H1 (cell line): ENCODE measurements at regions not wholly inside any gene's neighbourhood (a gene's known extent, or its start where the extent isn't known, plus 50 kb on each side); places are given as distances from the start of the nearest gene placed in this dataset.

Experiments used
- CTCF ChIA-PET: fragments of 300-600 bp; sonication (Branson Sonifier 250); formaldehyde crosslinking; loops from one replicate; lab custom pipeline; 2021; ENCODE audit not compliant: partially characterized antibody; lab: Charles Lee
- POLR2A ChIA-PET: fragments of 300-600 bp; sonication (Branson Sonifier 250); formaldehyde crosslinking; loops from one replicate; lab custom pipeline; 2021; ENCODE audit warnings: inconsistent platforms; ENCODE audit not compliant: partially characterized antibody; lab: Charles Lee
- DNase-seq, 2 experiments: peaks; one replicate each; pipeline versions ENCODE4 v3.0.0 to v3.0.0-alpha.2; 2010 to 2022; ENCODE audit warnings: low spot score in 2 of 2, low read depth in 1 of 2, mixed read lengths in 1 of 2
- FAIRE-seq: peaks from 2 replicates; lab custom pipeline; 2011; peaks lifted over from hg19 to GRCh38; lab: Jason Lieb, UNC
- H2AFZ ChIP-seq: 2 replicates; pipeline ENCODE4 v1.8.1; 2012; ENCODE audit warnings: low read length, inconsistent platforms
- H2AK5ac ChIP-seq: 2 replicates; pipeline ENCODE4 v1.6.1; 2013; ENCODE audit warnings: low read depth, low read length
- H2BK120ac ChIP-seq: replicated peaks from 2 replicates; pipeline ENCODE3; 2013; ENCODE audit warnings: low read depth, low read length, inconsistent platforms
- H2BK12ac ChIP-seq: 2 replicates; pipeline ENCODE4 v1.6.1; 2013; ENCODE audit warnings: low read depth, low read length
- H2BK15ac ChIP-seq: 2 replicates; pipeline ENCODE4 v1.6.1; 2013; ENCODE audit warnings: low read length
- H2BK20ac ChIP-seq: 2 replicates; pipeline ENCODE4 v1.6.1; 2013; ENCODE audit warnings: low read length
- H2BK5ac ChIP-seq: 2 replicates; pipeline ENCODE4 v1.6.1; 2013; ENCODE audit warnings: low read depth, low read length
- H3K14ac ChIP-seq: 2 replicates; pipeline ENCODE4 v1.6.1; 2013; ENCODE audit warnings: inconsistent platforms; ENCODE audit not compliant: insufficient read length
- H3K18ac ChIP-seq: 2 replicates; pipeline ENCODE4 v1.6.1; 2013; ENCODE audit warnings: low read length; ENCODE audit errors: extremely low read depth
- H3K23ac ChIP-seq: 2 replicates; pipeline ENCODE4 v1.6.1; 2013; ENCODE audit warnings: inconsistent platforms; ENCODE audit not compliant: insufficient read length
- H3K23me2 ChIP-seq: 2 replicates; pipeline ENCODE4 v1.6.1; 2013; ENCODE audit warnings: low read depth, low read length
- H3K27ac ChIP-seq: 2 replicates; pipeline ENCODE4 v1.6.1; 2011; ENCODE audit warnings: low read depth, low read length, inconsistent platforms
- H3K27me3 ChIP-seq, 4 experiments: replicated peaks in 1 of 4; 1 replicate in 1 of 4; 2 replicates in 3 of 4; pipeline versions ENCODE4 v1.6.1 to v1.8.1; 2011 to 2013; ENCODE audit warnings: low read length in 3 of 4, mild to moderate bottlenecking in 3 of 4, inconsistent platforms in 2 of 4, mixed read lengths in 2 of 4, moderate library complexity in 1 of 4; ENCODE audit not compliant: control insufficient read depth in 3 of 4, insufficient read depth in 3 of 4; ENCODE audit errors: extremely low read depth in 1 of 4
- H3K36me3 ChIP-seq, 4 experiments: 2 replicates each; pipeline versions ENCODE4 v1.6.1 to v1.8.1; 2011 to 2013; ENCODE audit warnings: mild to moderate bottlenecking in 4 of 4, low read length in 3 of 4, moderate library complexity in 2 of 4, control low read depth in 1 of 4, inconsistent platforms in 1 of 4; ENCODE audit not compliant: insufficient read depth in 4 of 4, control insufficient read depth in 2 of 4
- H3K4ac ChIP-seq: replicated peaks from 2 replicates; pipeline ENCODE3; 2013; ENCODE audit warnings: low read length, low read depth, mixed read lengths, inconsistent platforms; ENCODE audit not compliant: insufficient read length
- H3K4me1 ChIP-seq, 4 experiments: replicated peaks in 1 of 4; 1 replicate in 1 of 4; 2 replicates in 3 of 4; pipeline versions ENCODE4 v1.6.1 to v1.8.1; 2011 to 2013; ENCODE audit warnings: low read length in 3 of 4, inconsistent platforms in 2 of 4, mixed read lengths in 1 of 4; ENCODE audit not compliant: insufficient read depth in 4 of 4, control insufficient read depth in 3 of 4
- H3K4me2 ChIP-seq, 2 experiments: 2 replicates each; pipeline versions ENCODE4 v1.6.1 to v1.8.1; 2011 to 2013; ENCODE audit warnings: low read depth in 2 of 2, low read length in 2 of 2, control low read depth in 1 of 2, inconsistent platforms in 1 of 2, mild to moderate bottlenecking in 1 of 2; ENCODE audit not compliant: insufficient read depth in 1 of 2
- H3K4me3 ChIP-seq, 4 experiments: fragments of 200-600, 300-600 bp in 1 of 4; sonication (generic), shearing (Covaris generic), sonication (Bioruptor Twin) in 1 of 4; 2 replicates each; pipeline versions ENCODE4 v1.5.1 to v1.8.1; 2011 to 2016; ENCODE audit warnings: low read length in 4 of 4, low read depth in 3 of 4, control low read depth in 2 of 4, inconsistent platforms in 2 of 4, mild to moderate bottlenecking in 2 of 4, mixed read lengths in 1 of 4, moderate library complexity in 1 of 4; ENCODE audit not compliant: insufficient read depth in 2 of 4; ENCODE audit errors: extremely low read depth in 1 of 4
- H3K56ac ChIP-seq: replicated peaks from 2 replicates; pipeline ENCODE3; 2013; ENCODE audit warnings: low read depth, mild to moderate bottlenecking, mixed read lengths, low read length, inconsistent platforms; ENCODE audit not compliant: insufficient read length
- H3K79me1 ChIP-seq: 2 replicates; pipeline ENCODE4 v1.6.1; 2013; ENCODE audit warnings: low read depth, low read length, control low read depth
- H3K79me2 ChIP-seq, 2 experiments: 2 replicates each; pipeline versions ENCODE4 v1.6.1 to v1.8.1; 2012 to 2013; ENCODE audit warnings: low read length in 2 of 2, mild to moderate bottlenecking in 2 of 2, inconsistent platforms in 1 of 2; ENCODE audit not compliant: insufficient read depth in 2 of 2, control insufficient read depth in 1 of 2
- H3K9ac ChIP-seq, 4 experiments: replicated peaks in 1 of 4; 1 replicate in 1 of 4; 2 replicates in 3 of 4; pipeline versions ENCODE4 v1.6.1 to v1.8.1; 2011 to 2013; ENCODE audit warnings: low read depth in 3 of 4, low read length in 3 of 4, control low read depth in 2 of 4, mild to moderate bottlenecking in 2 of 4, moderate library complexity in 2 of 4, inconsistent platforms in 1 of 4; ENCODE audit errors: extremely low read depth in 1 of 4
- H3K9me3 ChIP-seq, 2 experiments: 2 replicates each; pipeline versions ENCODE4 v1.6.1 to v1.8.1; 2012 to 2013; ENCODE audit warnings: mild to moderate bottlenecking in 2 of 2, moderate library complexity in 2 of 2, control low read depth in 1 of 2, inconsistent platforms in 1 of 2, low read depth in 1 of 2, low read length in 1 of 2, mixed read lengths in 1 of 2; ENCODE audit not compliant: insufficient read depth in 2 of 2
- H4K20me1 ChIP-seq, 2 experiments: replicated peaks in 1 of 2; 2 replicates each; pipeline versions ENCODE3 to v1.8.1; 2011 to 2013; ENCODE audit warnings: inconsistent platforms in 2 of 2, low read length in 2 of 2, mild to moderate bottlenecking in 1 of 2; ENCODE audit not compliant: insufficient read depth in 2 of 2, control insufficient read depth in 1 of 2
- H4K5ac ChIP-seq: 2 replicates; pipeline ENCODE4 v1.6.1; 2013; ENCODE audit warnings: low read length, low read depth, mixed read lengths, inconsistent platforms; ENCODE audit not compliant: insufficient read length
- H4K8ac ChIP-seq: 2 replicates; pipeline ENCODE4 v1.8.0; 2013; ENCODE audit warnings: mild to moderate bottlenecking, moderate library complexity, low read length, inconsistent platforms; ENCODE audit not compliant: insufficient read depth; ENCODE audit errors: extremely low read depth
- H4K91ac ChIP-seq: replicated peaks from 2 replicates; pipeline ENCODE3; 2013; ENCODE audit warnings: low read length, mixed read lengths, inconsistent platforms; ENCODE audit not compliant: insufficient read length
- BRCA1 ChIP-seq: IDR thresholded peaks from 2 replicates; pipeline ENCODE4 v1.6.1; 2012; ENCODE audit warnings: low read depth, low read length, improper control_type of control experiment
- KDM5A ChIP-seq: fragments of 200-600 bp; IDR thresholded peaks from 2 replicates; pipeline ENCODE4 v1.7.1; 2012; ENCODE audit warnings: mild to moderate bottlenecking, low read length, inconsistent platforms, mixed read lengths
- RAD21 ChIP-seq, 2 experiments: IDR thresholded peaks in 1 of 2; conservative IDR thresholded peaks in 1 of 2; 2 replicates each; pipeline ENCODE4 v1.6.1; 2011; ENCODE audit warnings: low read depth in 2 of 2, low read length in 2 of 2, improper control_type of control experiment in 1 of 2, inconsistent platforms in 1 of 2, mild to moderate bottlenecking in 1 of 2, moderate library complexity in 1 of 2
- RNF2 ChIP-seq: fragments of 200-900, 300-1000 bp; sonication (generic); IDR thresholded peaks from 2 replicates; pipeline ENCODE4 v1.7.1; 2016; ENCODE audit warnings: borderline replicate concordance, low read depth, mild to moderate bottlenecking, antibody characterized with exemption, low read length; ENCODE audit not compliant: poor library complexity, severe bottlenecking; ENCODE audit errors: missing control alignments
- SP4 ChIP-seq: IDR thresholded peaks from 2 replicates; pipeline ENCODE4 v1.6.1; 2012; ENCODE audit warnings: low read length, inconsistent platforms
- WGBS, 2 experiments: shearing (Covaris generic) in 1 of 2; methylation state at CpG; one replicate each; pipeline versions ENCODE4 v1.1.6 to v1.1.7; 2013 to 2015; ENCODE audit warnings: low lambda C conversion rate in 2 of 2, mixed read lengths in 2 of 2, inconsistent platforms in 1 of 2, low coverage in 1 of 2, missing lambda C conversion rate in 1 of 2; ENCODE audit not compliant: insufficient replicate concordance in 2 of 2, insufficient coverage in 1 of 2, insufficient read length in 1 of 2; ENCODE audit errors: extremely low coverage in 1 of 2, missing lambda C conversion rate in 1 of 2; 5-methylcytosine and 5-hydroxymethylcytosine counted together
- TF ChIP-seq, protein P1 (sequence below): IDR thresholded peaks from 2 replicates; pipeline ENCODE4 v1.6.1; 2012; ENCODE audit warnings: inconsistent platforms

DNA sequence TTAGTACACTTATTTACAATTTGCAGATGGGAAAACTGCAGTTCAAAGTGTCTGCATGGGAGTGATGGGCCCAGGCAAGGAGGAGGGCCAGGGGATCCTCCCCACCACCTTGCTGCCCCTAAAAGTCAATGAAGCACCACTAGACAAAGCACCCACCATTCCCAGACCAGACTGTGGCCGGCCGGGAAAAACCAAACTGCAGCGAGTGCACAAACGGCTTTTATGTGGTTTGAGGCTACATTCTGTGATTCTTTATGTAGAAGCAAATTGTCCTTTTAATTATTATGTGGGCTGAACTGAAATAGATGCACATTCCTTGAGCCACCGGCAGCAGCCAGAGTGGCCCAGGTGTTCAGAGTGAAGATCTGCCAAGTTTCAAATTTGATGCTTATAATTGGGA is 585.3 kb upstream of the KLF4 start:
- H3K23ac ChIP-seq = no peak overlapping the region
- H3K36me3 ChIP-seq = no peaks in the 10 kb centered on the region
- H3K23me2 ChIP-seq = no peaks in the 10 kb centered on the region
- H3K18ac ChIP-seq = no peak overlapping the region
- H3K79me1 ChIP-seq = no peaks in the 10 kb centered on the region
- DNase-seq (no peak), FAIRE-seq (no peak)
- no peak overlapping the region for H3K4me2 ChIP-seq
- H3K56ac ChIP-seq = no peak overlapping the region
- no peak overlapping the region for H2BK120ac ChIP-seq
- H3K4me1 ChIP-seq = no peaks in the 10 kb centered on the region
- H2AFZ ChIP-seq = no peak overlapping the region
- H2BK20ac ChIP-seq = no peak overlapping the region
- H2BK12ac ChIP-seq = no peak overlapping the region
- H3K9me3 ChIP-seq = peaks cover 4% of the 10 kb centered on the region in 2 experiments; a peak in 1 of 4 replicates
- H2AK5ac ChIP-seq = no peak overlapping the region
- H3K4me3 ChIP-seq = no peak overlapping the region
- no peak overlapping the region for H4K8ac ChIP-seq
- no peak overlapping the region for H3K9ac ChIP-seq
- H4K5ac ChIP-seq = no peak overlapping the region
- H2BK5ac ChIP-seq = no peak overlapping the region
- H3K14ac ChIP-seq = no peak overlapping the region
- H3K79me2 ChIP-seq = no peaks in the 10 kb centered on the region
- 91% methylated on average over 5 of the region's 5 CpGs; no CpG with 5 or more reads in 1 of the 2 experiments for WGBS, 2 experiments
- H4K20me1 ChIP-seq = no peaks in the 10 kb centered on the region
- POLR2A ChIA-PET = interaction anchor here (0.6 kb wide), 1 partner anchor 15 kb away, joined by 3 read pairs; no protein-coding TSS in a partner anchor
- no peak overlapping the region for H4K91ac ChIP-seq
- CTCF ChIA-PET = no interaction called here
- H3K27ac ChIP-seq = no peak overlapping the region
- no peak overlapping the region for H3K4ac ChIP-seq
- H2BK15ac ChIP-seq = no peak overlapping the region
- TF ChIP-seq RAD21 (IDR thresholded peaks at IDR 0.05 in 1 of 2, conservative IDR thresholded peaks at IDR 0.05 in 1 of 2; ENCODE audit: low read depth in 2 of 2, low read length in 2 of 2) (no peak), BRCA1 (no peak), RNF2 (no peak), SP4 (no peak), KDM5A (no peak)
- TF ChIP-seq, protein P1, sequence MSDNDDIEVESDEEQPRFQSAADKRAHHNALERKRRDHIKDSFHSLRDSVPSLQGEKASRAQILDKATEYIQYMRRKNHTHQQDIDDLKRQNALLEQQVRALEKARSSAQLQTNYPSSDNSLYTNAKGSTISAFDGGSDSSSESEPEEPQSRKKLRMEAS = no peak
- no peaks in the 10 kb centered on the region; a peak in 1 of 7 replicates for H3K27me3 ChIP-seq
